ENCODE measurements at regions not wholly inside any gene's neighbourhood (a gene's known extent, or its start where the extent isn't known, plus 50 kb on each side); places are given as distances from the start of the nearest gene placed in this dataset.

DNA sequence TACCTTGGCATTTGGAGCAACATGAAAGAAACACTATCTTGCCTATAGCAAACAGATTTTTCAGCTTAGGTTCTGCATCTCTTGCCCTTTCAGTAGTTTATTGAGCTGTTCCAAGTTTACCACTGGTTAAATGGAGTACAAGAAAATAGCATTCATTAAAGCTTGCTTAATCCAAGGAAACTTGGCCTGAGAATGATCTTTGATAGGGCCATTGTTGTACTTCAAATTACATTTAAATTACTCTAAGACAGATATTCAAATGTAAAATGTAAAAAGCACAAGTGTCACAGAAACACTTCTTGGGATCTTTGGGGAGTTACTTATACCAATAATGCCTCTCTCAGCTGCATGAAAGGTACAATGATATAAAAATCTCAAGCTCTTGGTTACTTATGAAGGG is 609.0 kb upstream of the HTR2C start:
- no peaks in the 10 kb centered on the region for H3K36me3 ChIP-seq (ENCODE audit: insufficient read depth)

DNA sequence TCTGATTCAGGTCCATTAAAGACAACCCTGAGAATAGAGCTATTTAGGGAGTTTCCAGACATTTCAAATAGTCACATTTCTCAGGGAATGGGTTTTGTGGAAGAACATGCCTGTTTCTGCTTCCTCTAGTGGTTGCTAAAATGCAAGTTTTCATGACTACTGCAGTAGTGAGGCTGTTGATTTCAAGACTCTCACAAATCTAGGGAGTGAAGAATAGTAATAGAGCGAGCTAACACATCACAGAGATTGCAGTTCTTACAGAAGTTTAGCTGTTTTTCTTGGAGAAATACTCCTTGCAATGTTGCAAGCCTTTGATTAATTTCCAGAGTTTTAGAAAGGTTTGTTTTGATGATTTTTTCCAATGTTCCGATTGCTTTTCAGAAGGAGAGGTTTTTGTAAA is 610.2 kb upstream of the HTR2C start:
- Histone ChIP-seq H3K36me3 (ENCODE audit: insufficient read depth) (no peaks in the 10 kb centered on the region), H3K4me1 (ENCODE audit: insufficient read depth) (no peaks in the 10 kb centered on the region), H3K4me3 (ENCODE audit: low read depth, low read length) (no peak overlapping the region), H3K27ac (ENCODE audit: low read depth) (no peak overlapping the region)
- WGBS: 81% methylated on average over 2 of the region's 2 CpGs
- DNase-seq (ENCODE audit: extremely low spot score): no peak

More for the DNA sequence above, 609.0 kb upstream of the HTR2C start:
- no peak for DNase-seq (ENCODE audit: extremely low spot score)
- Histone ChIP-seq H3K4me1 (ENCODE audit: insufficient read depth) (no peaks in the 10 kb centered on the region), H3K27ac (ENCODE audit: low read depth) (no peak overlapping the region), H3K4me3 (ENCODE audit: low read depth, low read length) (no peak overlapping the region)

DNA sequence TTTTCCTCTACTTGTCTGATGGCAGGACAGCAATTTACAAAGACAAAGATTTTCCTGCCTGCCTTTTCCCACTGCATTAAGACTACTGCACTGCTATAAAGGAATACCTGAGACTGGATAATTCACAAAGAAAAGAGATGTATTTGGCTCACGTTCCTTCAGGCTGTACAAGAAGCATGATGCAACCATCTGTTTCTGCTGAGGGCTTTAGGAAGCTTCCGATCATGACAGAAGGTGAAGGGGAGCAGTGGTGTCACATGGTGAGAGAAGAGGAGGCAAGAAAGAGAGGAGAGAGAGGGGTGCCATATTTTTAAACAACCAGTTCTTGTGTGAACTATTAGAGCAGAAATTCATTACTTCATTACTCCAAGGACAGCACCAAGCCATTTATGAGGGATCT is 617.1 kb upstream of the HTR2C start:
- no peak overlapping the region for H3K27ac ChIP-seq (ENCODE audit: low read depth)
- no peak overlapping the region for H3K4me3 ChIP-seq (ENCODE audit: low read depth, low read length)
- DNase-seq (ENCODE audit: extremely low spot score): no peak
- no peaks in the 10 kb centered on the region for H3K4me1 ChIP-seq (ENCODE audit: insufficient read depth)
- WGBS: 65% methylated on average over 2 of the region's 2 CpGs
- no peaks in the 10 kb centered on the region for H3K36me3 ChIP-seq (ENCODE audit: insufficient read depth)

DNA sequence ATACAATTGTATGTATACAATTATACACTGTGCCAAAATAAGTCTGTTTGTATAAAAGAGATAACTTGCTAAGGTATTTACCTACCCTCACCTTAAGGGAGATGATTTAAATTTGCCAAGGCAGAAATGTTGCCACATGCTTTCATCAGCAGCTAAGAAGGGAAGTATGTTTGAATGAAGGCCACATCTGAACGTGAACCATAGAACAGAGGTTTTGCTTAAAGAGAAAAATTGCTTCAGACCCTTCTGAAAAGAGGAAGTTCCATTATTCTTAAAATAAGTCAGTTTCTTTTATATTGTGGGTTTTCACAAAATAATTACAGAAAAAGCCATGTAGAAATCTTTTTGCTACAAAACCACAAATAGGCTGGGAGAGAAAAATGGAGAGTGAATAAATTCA is 621.5 kb upstream of the HTR2C start:
- DNase-seq (ENCODE audit: extremely low spot score): no peak
- Histone ChIP-seq H3K36me3 (ENCODE audit: insufficient read depth) (no peaks in the 10 kb centered on the region), H3K4me3 (ENCODE audit: low read depth, low read length) (no peak overlapping the region), H3K4me1 (ENCODE audit: insufficient read depth) (no peaks in the 10 kb centered on the region), H3K27ac (ENCODE audit: low read depth) (no peak overlapping the region)
- WGBS: 41% methylated on average over 1 of the region's 1 CpG

DNA sequence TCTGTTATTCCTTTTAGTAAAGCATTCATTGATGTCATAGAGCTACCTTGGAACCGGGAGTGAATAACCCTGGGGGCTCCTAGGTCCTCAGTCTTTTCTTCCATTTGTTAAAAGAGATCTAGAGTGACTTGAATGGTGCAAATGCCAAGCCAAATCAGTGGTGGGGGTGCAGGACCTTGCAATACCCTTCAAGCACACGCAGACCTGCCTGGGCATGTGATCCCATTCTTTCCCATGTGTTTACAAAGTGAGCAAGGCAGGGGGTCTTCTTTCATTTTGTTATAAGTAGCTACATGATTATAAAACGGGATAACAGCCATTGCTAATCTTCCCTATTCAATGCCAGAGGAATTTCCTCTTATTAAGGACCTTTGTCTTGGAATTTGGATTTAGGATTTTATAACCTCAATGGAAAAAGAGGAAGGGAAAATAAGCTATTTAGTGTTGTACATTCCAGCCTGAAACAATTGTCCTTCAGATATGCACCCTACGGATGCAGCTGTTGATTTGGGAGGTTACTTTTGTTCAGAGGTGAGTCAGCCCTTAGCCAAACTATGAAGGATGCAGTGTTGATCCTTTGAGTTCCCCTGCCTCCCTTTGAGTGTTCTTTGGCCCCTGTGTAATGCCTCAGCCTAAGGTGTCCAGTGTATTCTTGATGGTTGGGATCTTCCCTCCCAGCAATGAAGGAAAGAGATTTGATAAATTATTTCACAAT is 623.8 kb upstream of the HTR2C start:
- Histone ChIP-seq H3K36me3 (ENCODE audit: insufficient read depth) (no peaks in the 10 kb centered on the region), H3K27ac (ENCODE audit: low read depth) (no peak overlapping the region), H3K4me3 (ENCODE audit: low read depth, low read length) (no peak overlapping the region), H3K4me1 (ENCODE audit: insufficient read depth) (no peaks in the 10 kb centered on the region)
- DNase-seq (ENCODE audit: extremely low spot score): no peak
- 46% methylated on average over 4 of the region's 4 CpGs for WGBS

DNA sequence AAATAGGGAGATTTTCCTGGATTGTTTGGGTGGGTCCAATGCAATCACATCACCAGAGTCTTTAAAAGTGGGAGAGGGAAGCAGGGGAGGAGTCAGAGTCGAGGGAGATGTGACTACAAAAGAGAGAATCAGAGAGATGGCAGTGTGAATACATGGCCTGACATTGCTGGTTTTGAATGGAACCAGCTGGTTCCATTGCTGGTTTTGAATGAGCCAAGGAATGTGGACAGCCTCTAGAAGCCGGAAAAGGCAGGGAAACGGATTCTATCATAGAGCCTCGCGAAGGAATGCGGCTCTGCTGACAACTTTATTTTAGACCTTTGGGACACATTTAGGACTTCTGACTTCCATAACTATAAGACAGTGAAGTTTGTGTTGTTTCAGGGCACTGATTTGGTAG is 627.0 kb upstream of the HTR2C start:
- no peak for DNase-seq (ENCODE audit: extremely low spot score)
- Histone ChIP-seq H3K36me3 (ENCODE audit: insufficient read depth) (no peaks in the 10 kb centered on the region), H3K4me3 (ENCODE audit: low read depth, low read length) (no peak overlapping the region), H3K4me1 (ENCODE audit: insufficient read depth) (no peaks in the 10 kb centered on the region), H3K27ac (ENCODE audit: low read depth) (no peak overlapping the region)
- 84% methylated on average over 6 of the region's 6 CpGs for WGBS

DNA sequence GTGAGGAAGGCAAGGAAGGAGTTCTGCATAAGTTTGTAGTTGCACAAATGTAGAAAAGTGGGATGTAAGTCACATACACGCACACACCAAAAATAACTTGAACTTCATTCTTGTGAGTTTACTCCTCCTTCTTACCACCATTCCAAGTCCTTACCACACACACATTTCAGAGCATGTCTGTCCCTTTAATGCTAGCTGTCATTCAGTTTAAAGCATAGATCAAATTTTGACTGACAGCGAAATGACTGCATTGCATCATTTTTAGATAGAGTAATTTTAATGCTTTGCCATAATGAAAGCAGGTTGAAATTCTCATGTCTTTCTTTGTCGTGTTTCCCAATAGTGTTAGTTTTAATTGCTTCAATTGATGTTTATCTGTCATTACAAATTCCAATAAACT is 629.6 kb upstream of the HTR2C start:
- Histone ChIP-seq H3K27ac (ENCODE audit: low read depth) (no peak overlapping the region), H3K36me3 (ENCODE audit: insufficient read depth) (no peaks in the 10 kb centered on the region), H3K4me1 (ENCODE audit: insufficient read depth) (no peaks in the 10 kb centered on the region), H3K4me3 (ENCODE audit: low read depth, low read length) (no peak overlapping the region)
- DNase-seq (ENCODE audit: extremely low spot score): no peak
- 87% methylated on average over 3 of the region's 3 CpGs for WGBS

DNA sequence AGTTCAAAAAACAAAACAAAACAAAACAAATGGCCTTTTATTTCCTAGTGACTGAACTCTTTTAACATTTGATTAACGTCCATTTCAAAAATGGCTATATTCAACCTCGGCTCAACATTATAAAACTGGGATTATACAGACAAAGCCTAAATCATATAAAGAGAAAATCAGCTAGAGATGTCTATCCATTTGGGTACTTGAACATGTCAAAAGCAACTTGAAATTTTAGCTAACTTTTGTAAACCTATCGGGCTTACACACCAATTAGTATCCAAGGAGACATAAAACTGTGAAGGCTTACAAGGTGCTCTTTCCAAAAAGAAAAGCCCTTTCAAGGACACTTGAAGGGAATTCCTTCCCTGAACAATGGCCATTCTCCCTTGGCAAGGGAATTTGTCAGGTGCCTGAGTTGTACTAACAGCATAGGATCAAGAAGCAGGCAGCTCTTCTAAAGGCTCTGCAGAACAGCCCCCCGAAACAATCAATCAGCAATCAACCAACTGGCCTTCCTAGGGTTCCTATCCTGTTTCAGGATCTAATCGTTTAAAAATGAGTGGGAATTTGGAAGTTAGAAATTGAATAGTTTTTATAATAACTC is 633.7 kb upstream of the HTR2C start:
- no peaks in the 10 kb centered on the region for H3K4me1 ChIP-seq (ENCODE audit: insufficient read depth)
- H3K27ac ChIP-seq (ENCODE audit: low read depth): no peak overlapping the region
- H3K4me3 ChIP-seq (ENCODE audit: low read depth, low read length): no peak overlapping the region
- DNase-seq (ENCODE audit: extremely low spot score): no peak
- 90% methylated on average over 5 of the region's 5 CpGs for WGBS
- H3K36me3 ChIP-seq (ENCODE audit: insufficient read depth): no peaks in the 10 kb centered on the region

DNA sequence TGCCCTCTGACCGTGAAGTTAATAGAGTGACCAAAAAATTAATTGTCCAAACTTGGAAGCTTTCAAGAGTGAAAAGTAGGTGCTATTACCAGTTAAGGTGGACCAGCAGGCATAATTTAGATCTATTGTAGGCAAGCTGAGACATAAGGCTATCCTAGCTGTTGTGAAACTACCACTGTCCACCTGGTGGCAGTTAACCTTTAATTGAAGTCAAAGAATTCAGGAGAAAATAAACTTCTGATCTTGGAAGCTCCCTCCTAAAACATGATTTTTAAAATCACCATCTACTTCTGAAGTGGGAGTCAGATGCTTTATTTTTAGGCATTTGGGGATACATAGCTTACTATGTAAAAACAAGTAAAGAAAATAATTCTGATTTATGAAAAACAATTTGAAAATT is 636.3 kb upstream of the HTR2C start:
- 80% methylated on average over 1 of the region's 1 CpG for WGBS
- no peak overlapping the region for H3K27ac ChIP-seq (ENCODE audit: low read depth)
- no peaks in the 10 kb centered on the region for H3K4me1 ChIP-seq (ENCODE audit: insufficient read depth)
- no peaks in the 10 kb centered on the region for H3K36me3 ChIP-seq (ENCODE audit: insufficient read depth)
- DNase-seq (ENCODE audit: extremely low spot score): no peak
- H3K4me3 ChIP-seq (ENCODE audit: low read depth, low read length): no peak overlapping the region

DNA sequence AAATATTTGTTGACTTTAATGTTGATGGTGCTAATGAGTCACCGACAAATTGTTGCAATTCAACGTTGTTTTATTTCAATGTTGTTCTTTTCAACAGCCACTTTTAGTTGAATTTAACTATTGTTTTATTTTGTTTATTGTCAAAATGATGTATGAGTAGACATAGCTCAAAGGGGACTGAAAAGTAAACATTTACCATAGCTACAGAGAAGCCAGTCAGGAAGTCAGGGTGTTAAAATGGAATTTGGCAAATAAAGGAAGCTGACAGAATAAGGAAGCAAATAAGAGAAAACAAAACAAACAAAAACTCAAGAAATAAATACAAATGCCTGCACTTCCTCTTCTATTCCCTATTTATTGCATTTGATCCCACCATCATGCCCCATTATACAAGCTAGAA is 648.4 kb upstream of the HTR2C start:
- no peak overlapping the region for H3K27ac ChIP-seq (ENCODE audit: low read depth)
- H3K4me3 ChIP-seq (ENCODE audit: low read depth, low read length): no peak overlapping the region
- 74% methylated on average over 2 of the region's 2 CpGs for WGBS
- DNase-seq (ENCODE audit: extremely low spot score): no peak
- H3K36me3 ChIP-seq (ENCODE audit: insufficient read depth): no peaks in the 10 kb centered on the region
- no peaks in the 10 kb centered on the region for H3K4me1 ChIP-seq (ENCODE audit: insufficient read depth)

DNA sequence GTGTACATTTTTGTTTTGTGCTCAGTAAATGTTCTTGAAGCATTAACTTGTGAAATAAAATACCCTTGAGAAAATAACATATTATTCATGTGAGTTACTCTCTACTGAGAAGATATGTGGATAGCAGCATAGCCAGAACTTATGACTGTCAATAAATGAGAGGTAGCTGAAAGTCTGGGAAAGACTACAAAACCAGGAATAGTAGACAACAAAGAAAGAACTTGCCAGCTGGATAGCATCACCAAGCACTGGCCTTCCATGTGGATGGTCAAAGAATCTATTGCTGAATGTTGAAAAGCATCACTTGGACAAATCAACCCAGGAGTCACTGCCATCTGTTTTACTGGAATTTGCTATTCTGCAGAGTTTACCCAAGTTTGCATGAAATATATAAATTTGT is 650.0 kb upstream of the HTR2C start:
- Histone ChIP-seq H3K27ac (ENCODE audit: low read depth) (no peak overlapping the region), H3K36me3 (ENCODE audit: insufficient read depth) (no peaks in the 10 kb centered on the region), H3K4me1 (ENCODE audit: insufficient read depth) (no peaks in the 10 kb centered on the region), H3K4me3 (ENCODE audit: low read depth, low read length) (no peak overlapping the region)
- no peak for DNase-seq (ENCODE audit: extremely low spot score)

DNA sequence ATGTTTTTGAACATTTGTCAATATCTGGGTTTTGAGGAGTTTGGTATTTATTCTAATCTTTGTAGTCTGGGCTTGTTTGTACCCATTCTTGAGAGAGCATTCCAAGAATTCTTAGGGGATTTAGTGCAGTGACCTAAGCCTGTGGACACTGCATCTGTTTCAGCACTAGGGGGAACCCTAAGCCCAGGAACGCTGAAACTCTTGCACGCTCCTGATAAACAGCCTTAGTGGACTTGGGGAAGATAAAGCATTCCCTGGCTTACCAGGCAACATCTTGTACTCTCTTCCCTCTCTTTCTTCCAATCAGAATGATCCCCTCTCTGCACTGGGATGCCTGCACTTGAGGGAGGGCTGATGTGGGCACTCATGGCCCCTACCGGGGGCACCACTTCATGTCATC is 654.9 kb upstream of the HTR2C start:
- no peaks in the 10 kb centered on the region for H3K36me3 ChIP-seq (ENCODE audit: insufficient read depth)
- H3K4me1 ChIP-seq (ENCODE audit: insufficient read depth): no peaks in the 10 kb centered on the region
- H3K27ac ChIP-seq (ENCODE audit: low read depth): no peak overlapping the region
- WGBS: 51% methylated on average over 3 of the region's 3 CpGs
- no peak for DNase-seq (ENCODE audit: extremely low spot score)
- H3K4me3 ChIP-seq (ENCODE audit: low read depth, low read length): no peak overlapping the region

DNA sequence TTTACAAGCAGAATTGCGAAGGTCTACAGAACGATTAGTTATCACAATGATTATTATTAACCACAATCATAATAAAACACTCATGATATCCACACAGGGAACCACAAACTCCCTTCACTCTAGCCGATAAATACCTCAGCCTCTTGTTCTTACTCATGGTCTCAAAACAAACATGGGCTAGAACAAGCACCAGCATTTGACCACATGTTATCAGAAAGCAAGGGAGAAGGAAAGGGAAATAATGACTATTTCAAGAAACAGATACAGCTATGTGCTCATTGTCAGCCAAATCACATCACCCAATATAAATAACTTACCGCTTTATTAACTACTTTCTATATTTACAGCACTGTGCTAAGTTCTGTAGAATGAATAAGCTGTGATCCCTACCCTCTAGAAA is 663.2 kb upstream of the HTR2C start:
- no peaks in the 10 kb centered on the region for H3K36me3 ChIP-seq (ENCODE audit: insufficient read depth)
- no peak overlapping the region for H3K27ac ChIP-seq (ENCODE audit: low read depth)
- WGBS: 56% methylated on average over 4 of the region's 4 CpGs
- no peak for DNase-seq (ENCODE audit: extremely low spot score)
- no peaks in the 10 kb centered on the region for H3K4me1 ChIP-seq (ENCODE audit: insufficient read depth)
- H3K4me3 ChIP-seq (ENCODE audit: low read depth, low read length): no peak overlapping the region

DNA sequence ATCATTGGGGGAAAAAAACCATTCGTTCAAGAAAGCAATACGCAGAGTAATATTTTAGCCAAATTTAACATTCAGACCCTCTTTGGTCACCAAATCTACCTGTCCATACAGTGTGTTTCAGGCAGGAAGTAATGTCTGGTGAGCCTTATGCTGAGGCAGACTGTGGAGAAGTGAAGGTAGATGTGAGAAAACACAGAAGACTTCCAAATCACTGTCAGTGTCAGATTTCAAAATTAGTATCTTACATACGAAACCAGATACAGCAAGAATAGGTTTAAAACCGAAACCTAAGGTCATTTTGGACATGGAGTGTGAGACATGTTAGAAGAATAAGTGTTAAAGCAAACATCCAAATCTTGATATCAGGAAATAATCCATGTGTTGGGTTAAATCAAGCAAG is 664.5 kb upstream of the HTR2C start:
- no peaks in the 10 kb centered on the region for H3K4me1 ChIP-seq (ENCODE audit: insufficient read depth)
- H3K27ac ChIP-seq (ENCODE audit: low read depth): no peak overlapping the region
- no peak overlapping the region for H3K4me3 ChIP-seq (ENCODE audit: low read depth, low read length)
- no peak for DNase-seq (ENCODE audit: extremely low spot score)
- WGBS: 84% methylated on average over 4 of the region's 4 CpGs
- no peaks in the 10 kb centered on the region for H3K36me3 ChIP-seq (ENCODE audit: insufficient read depth)

DNA sequence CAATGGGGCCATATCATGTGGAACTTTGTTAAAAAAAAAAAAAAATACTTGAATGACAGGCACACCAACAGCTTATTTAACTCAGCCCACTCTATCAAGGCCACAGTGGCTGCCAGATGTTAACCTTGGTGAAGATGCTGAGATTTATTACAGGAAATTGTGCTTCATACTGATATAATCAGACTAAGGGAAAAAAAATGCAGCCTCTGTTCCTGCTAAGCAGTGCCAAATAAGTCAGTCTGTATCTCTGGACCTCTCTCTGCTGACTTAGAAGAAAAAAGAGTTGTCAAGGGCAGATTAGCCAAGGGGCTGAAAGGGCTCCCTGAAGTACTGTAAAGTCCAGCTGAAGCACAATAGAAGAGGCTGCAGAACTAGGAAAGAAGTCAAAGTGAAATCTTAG is 677.7 kb upstream of the HTR2C start:
- no peak for DNase-seq (ENCODE audit: extremely low spot score)
- H3K36me3 ChIP-seq (ENCODE audit: insufficient read depth): no peaks in the 10 kb centered on the region
- no peak overlapping the region for H3K4me3 ChIP-seq (ENCODE audit: low read depth, low read length)
- H3K27ac ChIP-seq (ENCODE audit: low read depth): no peak overlapping the region
- no peaks in the 10 kb centered on the region for H3K4me1 ChIP-seq (ENCODE audit: insufficient read depth)

All from urinary bladder (tissue), 3 donors.